ENCODE measurements at regions not wholly inside any gene's neighbourhood (a gene's known extent, or its start where the extent isn't known, plus 50 kb on each side); places are given as distances from the start of the nearest gene placed in this dataset.

GRCh38 chr7:47636433-47637175 lies 54.7 kb upstream of the TNS3 start:
- no peak for DNase-seq

DNA sequence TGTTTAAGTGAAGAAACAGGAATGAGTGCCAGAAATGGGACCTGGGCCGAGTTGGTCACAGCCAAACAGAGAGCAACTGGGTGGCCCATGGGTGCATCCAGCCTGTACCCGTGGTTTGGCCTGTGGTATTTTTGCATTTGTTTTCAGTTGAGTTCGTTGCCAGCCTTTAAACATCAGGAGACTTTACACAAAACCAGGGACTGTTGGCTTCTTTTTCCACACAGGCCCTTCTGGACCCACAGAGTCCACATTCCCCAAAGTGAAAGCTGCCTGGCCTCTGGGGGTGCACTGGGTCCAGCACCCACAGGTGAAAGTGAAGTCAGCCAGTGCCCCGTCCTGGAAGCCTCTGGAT lies 54.1 kb upstream of the TNS3 start:
- no peak for DNase-seq

DNA sequence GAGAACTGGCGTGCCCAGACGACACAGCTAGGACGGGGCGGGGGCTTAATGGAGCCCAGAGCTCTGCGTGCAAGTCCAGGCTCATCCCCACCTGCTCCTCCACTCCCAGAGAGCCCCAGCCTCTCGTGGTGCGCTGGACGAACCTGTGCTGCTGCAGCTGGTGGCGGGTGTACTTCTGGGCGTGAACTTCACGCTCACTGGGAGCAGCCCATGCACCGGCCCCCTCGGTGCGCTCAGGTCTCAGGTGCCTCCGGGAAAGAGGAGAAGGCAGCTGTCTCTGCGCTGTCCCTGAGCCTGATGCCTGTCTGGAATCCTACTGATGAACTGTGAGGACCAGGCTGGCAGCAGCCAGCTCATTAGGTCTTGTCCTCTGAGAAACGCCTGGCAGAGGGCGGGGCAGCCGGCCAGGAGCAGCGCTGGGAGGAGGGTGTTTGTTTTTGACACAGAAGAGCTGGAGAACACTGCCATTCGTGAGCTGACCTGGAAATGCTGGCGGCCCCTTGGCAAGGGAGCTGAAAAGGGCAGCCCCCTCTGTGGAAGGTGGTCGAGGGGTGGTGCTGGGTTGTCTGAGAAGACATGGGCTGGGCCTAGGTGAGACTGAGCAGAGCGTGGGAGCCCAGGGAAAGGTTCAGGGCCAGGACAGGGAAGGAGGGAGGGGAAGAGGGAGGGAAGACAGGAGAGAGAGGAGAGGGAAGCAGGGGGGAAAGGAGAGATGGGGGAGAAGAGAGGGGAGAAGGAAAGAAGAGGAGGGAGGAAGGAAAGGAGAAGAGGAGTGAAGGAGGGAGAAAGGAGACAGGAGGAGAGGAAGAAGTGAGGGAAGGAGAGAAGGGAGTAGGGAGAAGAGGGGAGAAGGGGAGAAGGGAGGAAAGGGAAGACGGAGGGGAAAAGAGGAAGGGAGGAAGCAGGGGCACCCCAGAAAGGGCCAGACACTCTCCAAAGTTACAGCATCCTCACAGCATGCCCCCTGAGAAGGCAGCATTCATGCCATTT lies 53.5 kb upstream of the TNS3 start:
- DNase-seq: peak; percentile 9

DNA sequence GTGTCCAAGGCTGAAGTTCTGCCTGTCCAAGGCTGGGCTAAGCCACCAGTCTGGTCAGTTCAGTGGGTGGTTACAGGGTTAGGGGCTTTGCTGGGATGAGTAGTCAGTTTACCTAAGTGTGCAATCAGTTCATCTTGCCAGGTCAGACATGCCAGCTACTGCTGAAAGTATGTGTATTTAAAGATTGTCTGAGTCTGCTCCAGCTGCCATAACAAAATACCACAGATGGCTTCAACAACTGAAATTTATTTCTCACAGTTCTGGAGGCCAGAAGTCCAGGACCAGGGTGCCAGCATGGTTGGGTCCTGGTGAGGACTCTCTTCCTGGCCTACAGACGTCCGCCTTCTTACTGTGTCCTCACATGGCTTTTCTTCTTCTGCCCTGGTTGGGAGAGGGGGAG lies 52.4 kb upstream of the TNS3 start:
- DNase-seq: no peak

DNA sequence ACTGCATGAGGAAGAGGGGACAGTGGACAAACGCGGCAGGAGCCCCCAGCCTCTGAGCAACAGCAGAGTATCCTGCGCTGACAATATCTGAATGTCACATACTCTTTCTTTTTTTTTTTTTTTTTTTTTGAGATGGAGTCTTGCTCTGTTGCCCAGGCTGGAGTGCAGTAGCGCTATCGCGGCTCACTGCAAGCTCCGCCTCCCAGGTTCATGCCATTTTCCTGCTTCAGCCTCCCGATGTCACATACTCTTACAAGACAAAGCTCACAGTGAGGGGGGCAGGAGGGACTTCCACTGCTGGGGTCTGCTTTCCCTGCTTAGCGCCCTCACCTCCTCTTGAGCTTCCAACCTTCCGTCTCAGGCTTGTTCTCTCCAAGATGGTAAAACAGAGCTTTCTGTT lies 51.2 kb upstream of the TNS3 start:
- no peak for DNase-seq

All from dermis blood vessel endothelial cell (primary cell).